GM12892 (cell line): ENCODE measurements at regions not wholly inside any gene's neighbourhood (a gene's known extent, or its start where the extent isn't known, plus 50 kb on each side); places are given as distances from the start of the nearest gene placed in this dataset.
A peak's percentile ranks its signal among the peaks of the same experiment; 100 is the strongest.
"Not testable (repeated sequence)": the region's sequence is repeated elsewhere in the genome, so short reads cannot be mapped to it uniquely, and the experiment has no call there.

Experiments
- DNase-seq: peaks from one replicate; pipeline ENCODE4 v3.0.0; 2011; ENCODE audit not compliant: insufficient read length
- FAIRE-seq: peaks from 2 replicates; lab custom pipeline; 2011; peaks lifted over from hg19 to GRCh38; lab: Jason Lieb, UNC
- POLR2A ChIP-seq: IDR thresholded peaks from 2 replicates; pipeline ENCODE4 v1.6.1; 2011; ENCODE audit warnings: low read depth, low read length, control low read depth
- POLR2AphosphoS5 ChIP-seq: IDR thresholded peaks from 2 replicates; pipeline ENCODE4 v1.6.1; 2011; ENCODE audit warnings: low read depth, low read length, control low read depth
- TAF1 ChIP-seq: IDR thresholded peaks from 2 replicates; pipeline ENCODE4 v1.6.1; 2011; ENCODE audit warnings: low read depth, mild to moderate bottlenecking, control low read depth, low read length, borderline replicate concordance

DNA sequence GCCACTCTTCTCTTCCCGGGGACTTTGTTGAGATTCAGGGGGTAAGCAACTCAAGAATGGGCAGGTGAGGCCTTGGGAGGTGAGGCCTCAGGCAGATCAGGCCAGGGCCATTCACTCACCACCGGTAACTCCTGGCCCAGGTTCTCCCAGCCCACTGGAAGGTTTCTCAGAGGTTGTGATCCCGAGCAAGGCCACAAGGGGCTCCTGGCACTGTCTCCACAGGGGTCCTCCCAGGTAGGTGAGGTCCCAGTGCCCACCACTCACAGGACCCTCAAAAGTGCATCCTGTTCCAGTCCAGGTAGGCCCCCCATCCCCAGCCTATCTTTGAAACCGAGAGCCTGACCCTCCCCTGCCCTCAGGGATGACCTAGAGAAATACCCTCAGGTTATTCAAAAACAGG is 236.1 kb downstream of the BUB3 start:
- FAIRE-seq: no peak
- no peak for DNase-seq
- TF ChIP-seq POLR2A (no peak), TAF1 (no peak), POLR2AphosphoS5 (no peak)

DNA sequence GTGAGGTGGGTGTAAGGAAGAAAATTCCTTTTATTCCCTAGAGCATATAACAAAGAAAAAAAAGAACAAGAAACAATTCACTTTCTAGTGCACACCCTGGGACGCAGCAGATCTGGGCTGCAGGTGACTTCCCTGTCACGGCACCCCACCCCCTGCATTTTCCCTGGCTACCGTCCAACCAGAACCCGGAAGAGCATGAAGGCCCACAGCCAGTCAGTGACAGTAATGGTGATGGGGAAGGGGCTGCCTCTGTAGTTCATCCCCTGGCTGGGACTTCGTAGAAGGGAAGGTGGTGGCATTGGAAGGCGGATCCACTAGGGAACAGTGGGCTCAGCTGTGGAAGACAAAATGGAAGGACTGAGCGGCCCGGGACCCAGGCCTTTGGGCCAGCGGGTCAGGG is 236.7 kb downstream of the BUB3 start:
- DNase-seq (no peak), FAIRE-seq (peak; percentile 72)
- no peak; the same call in 1 of the 2 replicates for TF ChIP-seq POLR2A
- no peak; the same call in 1 of the 2 replicates for TF ChIP-seq POLR2AphosphoS5
- TF ChIP-seq TAF1: no peak

DNA sequence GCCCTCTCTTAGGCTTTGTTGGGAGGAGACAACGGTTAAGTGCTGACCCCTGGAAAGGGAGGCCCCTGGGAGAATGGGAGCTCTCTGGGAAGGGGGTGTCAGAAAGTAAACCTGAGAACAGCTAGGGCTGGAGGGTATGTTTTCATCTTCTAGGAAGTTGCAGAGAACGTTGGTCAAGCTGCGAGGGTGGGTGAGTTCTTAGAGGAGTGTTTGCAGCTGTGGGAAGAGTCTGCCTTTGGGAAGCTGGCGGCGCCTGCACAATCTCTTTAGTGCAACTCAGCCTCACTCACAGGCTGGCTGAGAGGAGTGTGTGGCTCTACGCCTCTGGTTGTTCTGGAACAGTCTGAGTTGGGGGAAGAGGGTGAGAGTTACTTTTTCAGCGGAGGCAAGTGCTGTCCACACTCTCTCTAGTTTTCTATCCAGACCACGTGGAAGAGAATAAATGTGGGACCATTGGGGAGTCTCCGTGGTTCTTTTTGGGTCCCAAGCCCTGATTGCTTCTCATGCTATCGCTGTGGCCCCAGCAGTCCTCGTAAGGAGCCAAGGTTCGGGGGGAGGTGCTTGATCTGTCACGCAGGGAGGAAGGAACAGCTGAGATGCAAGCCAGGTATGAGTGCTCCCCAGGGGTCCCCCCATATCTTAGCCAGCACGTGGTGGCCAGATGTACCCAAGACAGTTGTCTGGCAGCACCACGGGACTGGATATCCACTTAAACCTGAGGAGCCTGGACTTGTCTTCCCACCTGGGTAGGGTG is 237.2 kb downstream of the BUB3 start:
- FAIRE-seq: no peak
- TF ChIP-seq TAF1 (peak; percentile 40; the same call in 1 of the 2 replicates), POLR2A (peak; percentile 48), POLR2AphosphoS5 (peak; percentile 36; the same call in 1 of the 2 replicates)
- DNase-seq: peak; percentile 52

DNA sequence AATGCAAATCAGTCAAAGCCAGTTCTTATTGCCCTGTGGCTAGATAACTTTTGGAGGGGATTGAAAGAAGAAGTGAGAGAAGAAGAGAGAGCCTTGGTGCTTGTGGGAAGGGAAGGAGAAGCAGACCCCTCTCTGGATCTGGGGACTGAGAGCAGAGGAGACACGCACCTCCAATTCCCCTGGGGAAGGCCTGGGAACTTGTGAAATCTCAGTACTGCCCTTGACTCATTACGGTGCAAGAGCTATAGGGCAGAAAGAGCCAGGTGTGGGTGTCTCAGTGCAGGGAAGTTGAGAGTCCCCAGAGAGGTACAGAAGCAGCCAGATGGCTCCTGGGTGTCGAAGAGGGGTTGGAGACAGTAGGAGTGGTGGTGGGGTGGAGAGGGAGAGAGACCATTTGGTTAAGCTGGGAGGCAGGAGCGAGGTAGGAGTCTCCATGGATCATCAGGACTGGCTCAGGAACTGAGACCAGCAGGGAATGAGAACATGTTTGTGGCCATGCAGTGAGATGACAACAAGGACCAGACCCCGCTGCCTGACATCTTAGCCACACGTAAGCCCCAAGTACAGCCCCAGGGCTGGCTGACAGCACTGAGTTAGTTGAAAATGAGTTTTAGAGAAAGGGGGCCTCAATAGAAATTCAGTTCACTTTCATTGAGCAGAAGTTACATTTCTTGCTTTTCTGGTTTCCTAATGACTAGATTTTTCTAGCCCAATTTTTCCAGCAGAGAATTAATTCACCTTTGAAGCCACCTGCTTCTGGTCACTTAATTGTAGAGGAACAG is 238.2 kb downstream of the BUB3 start:
- DNase-seq (peak; percentile 64), FAIRE-seq (peak; percentile 99)
- peak; percentile 71; the same call in 1 of the 2 replicates for TF ChIP-seq TAF1
- TF ChIP-seq POLR2AphosphoS5: peak; percentile 80
- peak; percentile 51; the same call in 1 of the 2 replicates for TF ChIP-seq POLR2A

DNA sequence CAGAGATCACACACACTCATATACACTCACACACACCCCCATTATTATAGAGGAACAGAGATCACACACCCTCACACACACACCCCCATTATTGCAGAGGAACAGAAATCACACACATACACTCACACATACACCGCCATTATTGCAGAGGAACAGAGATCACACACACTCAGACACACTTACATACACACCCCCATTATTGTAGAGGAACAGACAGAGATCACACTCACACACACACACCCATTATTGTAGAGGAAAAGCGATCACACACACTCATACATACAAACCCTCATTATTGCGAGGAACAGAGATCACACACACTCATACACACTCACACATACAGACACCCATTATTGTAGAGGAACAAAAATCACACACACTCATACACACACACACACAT is 239.0 kb downstream of the BUB3 start:
- TF ChIP-seq TAF1 (no peak), POLR2A (peak; percentile 53), POLR2AphosphoS5 (peak; percentile 65; the same call in 1 of the 2 replicates)
- no peak for FAIRE-seq
- no peak for DNase-seq

DNA sequence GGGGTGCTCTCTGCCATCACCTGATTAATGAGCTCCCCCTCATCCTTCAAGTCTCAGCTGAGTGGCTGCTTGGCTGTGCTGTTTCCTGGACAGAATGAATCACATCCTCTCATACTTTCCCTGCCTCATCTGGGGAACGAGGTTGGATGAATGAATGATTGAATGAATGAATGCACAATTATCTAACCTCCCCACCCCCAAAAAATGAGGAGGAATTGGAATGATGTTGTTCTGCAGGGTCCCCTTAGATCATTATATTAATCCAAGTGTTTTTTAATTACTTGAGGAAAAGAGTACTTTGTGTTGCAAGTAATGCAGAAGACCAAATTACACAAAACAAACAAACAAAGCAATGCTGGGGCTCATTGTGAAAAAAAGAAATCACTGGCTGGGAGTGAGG is 240.2 kb downstream of the BUB3 start:
- no peak for TF ChIP-seq TAF1
- TF ChIP-seq POLR2AphosphoS5: no peak
- no peak for TF ChIP-seq POLR2A
- peak; percentile 79 for FAIRE-seq
- DNase-seq: no peak

DNA sequence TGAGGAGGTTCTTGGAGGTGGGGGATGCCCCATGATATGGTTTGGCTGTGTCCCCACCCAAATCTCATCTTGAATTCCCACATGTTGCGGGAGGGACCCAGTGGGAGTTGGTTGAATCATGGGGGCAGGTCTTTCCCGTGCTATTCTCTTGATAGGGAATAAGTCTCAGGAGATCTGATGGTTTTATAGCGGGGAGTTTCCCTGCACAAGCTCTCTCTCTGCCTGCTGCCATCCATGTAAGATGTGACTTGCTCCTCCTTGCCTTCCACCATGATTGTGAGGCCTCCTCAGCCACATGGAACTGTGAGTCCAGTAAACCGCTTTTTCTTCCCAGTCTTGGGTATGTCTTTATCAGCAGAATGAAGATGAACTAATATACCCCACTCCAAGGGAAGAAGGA is 241.0 kb downstream of the BUB3 start:
- FAIRE-seq, DNase-seq: not testable (repeated sequence)

DNA sequence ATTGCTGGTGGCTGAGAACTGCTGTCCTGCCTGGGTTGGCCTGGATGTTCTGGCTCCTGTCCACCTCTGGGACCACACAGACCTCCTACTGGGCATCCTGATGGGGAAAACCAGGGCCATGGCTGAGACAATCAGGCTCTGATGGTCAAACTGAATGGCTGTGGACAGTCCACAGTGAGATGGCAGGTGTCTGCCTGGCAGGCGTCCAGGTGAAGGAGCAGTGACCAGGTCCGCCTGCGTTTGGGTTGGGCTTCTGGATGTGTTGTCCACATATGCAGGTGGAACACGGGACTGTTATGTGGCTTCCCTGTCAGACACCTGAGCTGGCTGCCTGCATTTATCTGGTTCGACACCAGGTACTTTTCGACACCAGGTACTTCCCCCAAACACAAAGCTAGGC is 241.7 kb downstream of the BUB3 start:
- FAIRE-seq (peak; percentile 81), DNase-seq (no peak)
- TF ChIP-seq POLR2A (no peak), TAF1 (no peak), POLR2AphosphoS5 (no peak)

DNA sequence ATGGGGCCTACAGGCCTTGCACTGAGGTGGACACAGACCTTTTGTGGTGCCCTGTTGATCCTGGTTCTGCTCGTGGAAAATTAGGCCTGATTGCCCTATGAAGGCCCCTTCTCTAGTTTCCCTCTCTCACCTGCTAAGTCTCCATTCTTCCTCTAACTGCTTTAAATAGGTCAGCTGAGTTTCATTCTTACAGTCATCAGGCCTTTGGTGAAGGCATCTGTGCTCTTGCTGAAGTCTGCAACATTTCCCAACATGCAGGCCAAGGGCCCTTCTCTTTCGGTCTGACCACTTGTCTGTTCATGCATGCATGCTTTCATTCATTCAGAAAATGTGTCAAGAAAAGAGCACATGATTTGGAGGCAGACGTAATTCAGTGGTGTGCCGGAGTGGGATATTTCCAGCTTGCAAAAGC is 244.0 kb downstream of the BUB3 start:
- FAIRE-seq (peak; percentile 99), DNase-seq (peak; percentile 62)
- peak; percentile 62; the same call in 1 of the 2 replicates for TF ChIP-seq POLR2AphosphoS5
- no peak for TF ChIP-seq TAF1
- TF ChIP-seq POLR2A: peak; percentile 38; the same call in 1 of the 2 replicates

DNA sequence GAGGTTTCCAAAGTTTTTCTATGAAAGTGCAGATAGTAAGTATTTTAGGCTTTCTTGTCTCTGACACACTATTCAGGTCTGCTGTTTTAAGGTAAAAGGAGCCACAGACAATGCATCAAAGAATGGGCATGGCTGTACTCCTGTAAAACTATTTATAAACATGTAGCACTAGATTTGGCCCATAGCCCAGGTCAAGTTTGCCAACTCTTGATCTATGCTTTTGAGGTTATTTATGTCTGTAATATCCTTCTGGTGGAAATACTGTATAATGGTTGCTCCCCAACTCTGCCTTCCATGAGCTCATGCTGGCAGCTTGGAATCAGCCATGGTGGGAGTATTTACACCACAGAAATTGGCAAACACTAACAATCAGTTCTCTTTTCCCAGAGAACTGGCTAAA is 244.6 kb downstream of the BUB3 start:
- DNase-seq: no peak
- FAIRE-seq: peak; percentile 30
- TF ChIP-seq POLR2AphosphoS5 (no peak; the same call in 1 of the 2 replicates), POLR2A (no peak), TAF1 (no peak)

DNA sequence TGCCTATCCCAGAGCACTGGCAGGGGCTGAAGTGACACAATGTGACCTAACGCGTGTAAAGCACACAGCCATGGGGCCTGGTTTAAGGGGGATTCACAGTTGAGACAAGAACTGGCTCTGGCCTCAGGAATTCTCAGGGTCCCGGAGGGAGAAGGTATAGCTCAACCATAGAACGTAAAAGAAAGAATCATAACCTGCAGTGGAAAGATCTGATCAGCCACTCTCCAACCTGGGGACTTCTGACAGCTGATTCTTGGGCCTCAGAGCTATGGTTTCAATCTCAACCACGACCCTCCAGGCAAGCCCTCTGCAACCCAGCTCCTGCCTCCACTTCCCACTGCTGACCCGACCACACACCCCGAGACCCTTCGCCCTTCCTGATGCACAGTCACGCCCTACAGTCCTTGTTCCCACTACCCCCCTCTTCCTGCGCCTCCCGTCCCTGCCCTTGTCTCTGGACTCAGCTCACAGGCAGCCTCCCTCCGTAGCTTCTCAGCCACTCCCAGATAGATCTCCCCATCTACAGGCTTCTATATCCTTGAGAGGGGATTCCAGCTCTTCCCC is 245.2 kb downstream of the BUB3 start:
- FAIRE-seq (peak; percentile 95), DNase-seq (no peak)
- no peak; the same call in 1 of the 2 replicates for TF ChIP-seq POLR2A
- no peak for TF ChIP-seq TAF1
- no peak for TF ChIP-seq POLR2AphosphoS5

DNA sequence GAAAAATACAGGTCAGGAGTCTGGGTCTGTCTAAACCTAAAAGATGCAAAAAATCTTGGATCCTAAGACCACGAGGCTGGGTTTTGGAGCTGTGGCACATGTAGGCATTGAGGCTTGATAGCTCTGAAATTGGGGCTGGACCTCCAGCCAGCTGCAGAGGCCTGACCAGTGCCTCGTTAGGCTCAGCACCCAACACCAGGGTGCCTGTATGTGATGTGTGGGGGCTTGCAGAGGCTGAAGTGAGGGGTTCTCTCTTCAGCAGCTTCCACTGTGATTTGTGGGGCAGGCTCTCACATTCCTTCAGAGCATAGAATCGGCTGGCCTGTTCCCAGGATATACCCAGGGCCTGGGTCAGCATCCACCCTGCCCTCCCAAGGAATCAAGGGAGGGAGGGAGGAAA is 247.8 kb downstream of the BUB3 start:
- FAIRE-seq (no peak), DNase-seq (no peak)
- TF ChIP-seq POLR2A (no peak), POLR2AphosphoS5 (no peak), TAF1 (no peak)
